A673 (cell line): ENCODE measurements at regions not wholly inside any gene's neighbourhood (a gene's known extent, or its start where the extent isn't known, plus 50 kb on each side); places are given as distances from the start of the nearest gene placed in this dataset.

ENCODE experiments used
- CTCF ChIP-seq: fragments of 300-800, 200-600 bp; sonication (generic); conservative IDR thresholded peaks from 2 replicates; pipeline ENCODE4 v1.5.1; 2017; ENCODE audit warnings: low read depth, mild to moderate bottlenecking, antibody characterized with exemption, low read length, moderate library complexity, mixed read lengths
- EZH2 ChIP-seq: fragments of 200-600 bp; sonication (generic); IDR thresholded peaks from 2 replicates; pipeline ENCODE4 v1.6.1; 2017; ENCODE audit warnings: borderline replicate concordance, low read depth, mild to moderate bottlenecking, mixed read lengths, antibody characterized with exemption, low read length; ENCODE audit not compliant: poor library complexity, severe bottlenecking

GRCh38 chr14:22448035-22448904 lies 140.8 kb downstream of the DAD1 start:
- TF ChIP-seq CTCF (no peak), EZH2 (no peak)
